Liver (tissue), 3 donors: ENCODE measurements at regions not wholly inside any gene's neighbourhood (a gene's known extent, or its start where the extent isn't known, plus 50 kb on each side); places are given as distances from the start of the nearest gene placed in this dataset.

ENCODE experiments used
- ATF3 ChIP-seq: IDR thresholded peaks from 2 replicates; pipeline ENCODE4 v1.6.1; 2016; ENCODE audit warnings: antibody characterized with exemption
- CTCF ChIP-seq: fragments of 150-350 bp; IDR thresholded peaks from 2 replicates; pipeline ENCODE4 v1.5.1; 2017; ENCODE audit warnings: improper control_type of control experiment, low read depth, low read length; ENCODE audit not compliant: missing input control
- EGR1 ChIP-seq, 2 donors: IDR thresholded peaks; 2 replicates each; pipeline ENCODE4 v1.6.1; 2016 to 2018; ENCODE audit warnings: antibody characterized with exemption in 2 of 2, low read depth in 2 of 2
- FOXA1 ChIP-seq: IDR thresholded peaks from 2 replicates; pipeline ENCODE4 v1.6.1; 2016; ENCODE audit warnings: antibody characterized with exemption
- GABPA ChIP-seq, 2 donors: IDR thresholded peaks in 1 of 2; conservative IDR thresholded peaks in 1 of 2; 2 replicates each; pipeline ENCODE4 v1.6.1; 2016; ENCODE audit warnings: antibody characterized with exemption in 2 of 2, mild to moderate bottlenecking in 1 of 2, moderate library complexity in 1 of 2
- JUND ChIP-seq, 2 donors: IDR thresholded peaks; 2 replicates each; pipeline ENCODE4 v1.6.1; 2016; ENCODE audit warnings: antibody characterized with exemption in 2 of 2
- RAD21 ChIP-seq, 2 donors: IDR thresholded peaks; 2 replicates each; pipeline ENCODE4 v1.6.1; 2016; ENCODE audit warnings: antibody characterized with exemption in 2 of 2, mild to moderate bottlenecking in 2 of 2
- RXRA ChIP-seq, 2 donors: IDR thresholded peaks; 2 replicates each; pipeline ENCODE4 v1.6.1; 2017 to 2018; ENCODE audit warnings: antibody characterized with exemption in 2 of 2, mild to moderate bottlenecking in 1 of 2
- SP1 ChIP-seq: IDR thresholded peaks from 2 replicates; pipeline ENCODE4 v1.6.1; 2018; ENCODE audit warnings: antibody characterized with exemption, mild to moderate bottlenecking
- TAF1 ChIP-seq: conservative IDR thresholded peaks from 2 replicates; pipeline ENCODE4 v1.6.1; 2016; ENCODE audit warnings: antibody characterized with exemption, mild to moderate bottlenecking
- YY1 ChIP-seq: IDR thresholded peaks from 2 replicates; pipeline ENCODE4 v1.6.1; 2016; ENCODE audit warnings: antibody characterized with exemption, mild to moderate bottlenecking
- ZBTB33 ChIP-seq: IDR thresholded peaks from 2 replicates; pipeline ENCODE4 v1.6.1; 2016; ENCODE audit warnings: antibody characterized with exemption
- TF ChIP-seq, protein P1 (sequence below): IDR thresholded peaks from 2 replicates; pipeline ENCODE4 v1.6.1; 2016; ENCODE audit warnings: antibody characterized with exemption, mild to moderate bottlenecking
- donor health status: healthy.
- donor health status: healthy.

DNA sequence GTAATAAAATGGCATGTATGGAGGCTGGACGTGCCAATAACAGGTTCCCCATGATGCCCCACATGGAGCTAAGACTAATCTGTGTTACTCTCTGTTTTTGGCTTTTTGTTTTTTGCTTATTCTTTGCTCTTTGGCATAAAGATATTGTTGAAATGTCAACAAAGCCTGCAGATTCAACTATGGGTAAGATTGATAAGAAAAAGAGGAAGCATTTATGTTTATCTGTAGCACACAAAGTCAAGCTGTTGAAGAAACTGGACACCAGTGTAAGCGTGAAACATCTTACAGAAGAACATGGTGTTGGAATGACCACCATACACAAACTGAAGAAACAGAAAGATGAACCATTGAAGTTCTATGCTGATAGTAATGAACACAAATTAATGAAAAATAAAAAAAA is 402.7 kb downstream of the LTN1 start:
- TF ChIP-seq CTCF (no peak), YY1 (no peak), SP1 (no peak), TAF1 (no peak), JUND (IDR thresholded peaks at IDR 0.05) (no peak), EGR1 (IDR thresholded peaks at IDR 0.05; ENCODE audit: low read depth in 2 of 2) (no peak), RAD21 (IDR thresholded peaks at IDR 0.05) (no peak), GABPA (IDR thresholded peaks at IDR 0.05 in 1 of 2, conservative IDR thresholded peaks at IDR 0.05 in 1 of 2) (no peak), FOXA1 (no peak), RXRA (IDR thresholded peaks at IDR 0.05) (no peak), ZBTB33 (no peak), ATF3 (no peak)
- TF ChIP-seq, protein P1, sequence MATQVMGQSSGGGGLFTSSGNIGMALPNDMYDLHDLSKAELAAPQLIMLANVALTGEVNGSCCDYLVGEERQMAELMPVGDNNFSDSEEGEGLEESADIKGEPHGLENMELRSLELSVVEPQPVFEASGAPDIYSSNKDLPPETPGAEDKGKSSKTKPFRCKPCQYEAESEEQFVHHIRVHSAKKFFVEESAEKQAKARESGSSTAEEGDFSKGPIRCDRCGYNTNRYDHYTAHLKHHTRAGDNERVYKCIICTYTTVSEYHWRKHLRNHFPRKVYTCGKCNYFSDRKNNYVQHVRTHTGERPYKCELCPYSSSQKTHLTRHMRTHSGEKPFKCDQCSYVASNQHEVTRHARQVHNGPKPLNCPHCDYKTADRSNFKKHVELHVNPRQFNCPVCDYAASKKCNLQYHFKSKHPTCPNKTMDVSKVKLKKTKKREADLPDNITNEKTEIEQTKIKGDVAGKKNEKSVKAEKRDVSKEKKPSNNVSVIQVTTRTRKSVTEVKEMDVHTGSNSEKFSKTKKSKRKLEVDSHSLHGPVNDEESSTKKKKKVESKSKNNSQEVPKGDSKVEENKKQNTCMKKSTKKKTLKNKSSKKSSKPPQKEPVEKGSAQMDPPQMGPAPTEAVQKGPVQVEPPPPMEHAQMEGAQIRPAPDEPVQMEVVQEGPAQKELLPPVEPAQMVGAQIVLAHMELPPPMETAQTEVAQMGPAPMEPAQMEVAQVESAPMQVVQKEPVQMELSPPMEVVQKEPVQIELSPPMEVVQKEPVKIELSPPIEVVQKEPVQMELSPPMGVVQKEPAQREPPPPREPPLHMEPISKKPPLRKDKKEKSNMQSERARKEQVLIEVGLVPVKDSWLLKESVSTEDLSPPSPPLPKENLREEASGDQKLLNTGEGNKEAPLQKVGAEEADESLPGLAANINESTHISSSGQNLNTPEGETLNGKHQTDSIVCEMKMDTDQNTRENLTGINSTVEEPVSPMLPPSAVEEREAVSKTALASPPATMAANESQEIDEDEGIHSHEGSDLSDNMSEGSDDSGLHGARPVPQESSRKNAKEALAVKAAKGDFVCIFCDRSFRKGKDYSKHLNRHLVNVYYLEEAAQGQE = no peak
